Right ventricle myocardium inferior (tissue), 1 donor: ENCODE measurements at regions not wholly inside any gene's neighbourhood (a gene's known extent, or its start where the extent isn't known, plus 50 kb on each side); places are given as distances from the start of the nearest gene placed in this dataset.

Experiments used
- ATAC-seq: fragments of 200-7000 bp; cut with Tn5 transposase; one replicate; pipeline ENCODE4 v1.9.1; 2020; ENCODE audit warnings: mild to moderate bottlenecking, moderate library complexity
- DNase-seq: peaks from one replicate; pipeline ENCODE4 v3.0.0; 2021; ENCODE audit errors: missing footprints
- intact Hi-C: fragments of 100-400 bp; cut with DNase I; formaldehyde crosslinking; loops from one replicate; pipeline ENCODE4 v1.11.0; 2022
- donor health status: DM: no; HTN: yes; CAD: no; lungs with severe emphysema.

DNA sequence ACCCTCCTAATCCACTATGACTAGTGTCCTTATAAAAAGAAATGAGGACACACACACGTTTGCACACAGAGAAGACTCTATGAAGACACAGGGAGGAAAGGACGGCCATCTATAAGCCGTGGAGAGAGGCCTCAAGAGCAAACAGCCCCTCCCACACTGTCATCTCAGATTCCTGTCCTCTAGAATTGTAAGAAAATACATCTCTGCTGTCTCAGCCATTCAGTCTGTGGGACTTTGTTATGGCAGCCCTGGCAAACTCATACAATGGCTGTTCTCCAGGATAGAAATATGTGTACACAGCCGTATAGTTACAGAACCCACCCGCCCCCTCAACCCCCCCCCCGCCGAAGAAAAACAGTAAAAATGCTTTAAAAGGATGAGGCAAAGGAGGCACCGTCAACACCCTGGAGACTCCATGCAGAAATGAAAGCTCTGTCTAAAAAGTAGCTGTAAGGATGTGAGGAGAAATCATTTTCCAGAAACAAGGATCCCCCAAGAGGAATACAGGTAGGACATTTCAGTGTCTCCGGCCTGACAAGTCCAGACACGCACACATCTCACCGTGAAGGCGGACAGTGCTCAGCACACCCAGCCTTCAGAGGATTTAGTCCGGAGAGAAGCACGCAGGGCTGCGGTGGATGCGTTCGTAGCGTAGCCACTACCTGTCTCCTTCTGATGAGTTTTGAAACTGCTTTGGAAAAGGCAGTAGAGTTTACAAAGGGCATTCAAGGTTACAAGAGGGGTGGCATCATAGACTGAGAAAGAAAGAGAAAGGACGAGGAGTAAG is 110.8 kb upstream of the ERCC6L2 start:
- intact Hi-C loops: no loop called here
- DNase-seq (no peak), ATAC-seq (no peak)

DNA sequence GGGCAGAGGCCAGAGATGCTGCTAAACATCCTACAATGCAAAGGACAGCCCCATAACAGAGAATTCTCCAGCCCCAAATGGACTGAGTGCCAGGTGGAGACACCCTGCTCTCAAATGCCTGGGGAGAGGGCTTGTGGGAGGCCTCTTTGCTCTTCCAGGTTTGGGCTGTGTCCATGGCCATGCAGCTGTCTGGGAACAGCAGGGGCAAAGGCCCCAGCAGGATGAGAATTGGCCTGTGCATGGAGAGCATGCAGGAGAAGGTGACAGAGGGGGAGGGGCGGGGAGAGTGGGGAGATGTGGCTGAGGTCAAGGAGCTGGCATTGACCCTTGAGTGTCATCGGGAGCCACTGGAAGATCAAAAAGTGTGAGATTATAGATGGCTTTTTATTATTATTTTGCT is 111.5 kb upstream of the ERCC6L2 start:
- intact Hi-C loops: no loop called here
- ATAC-seq (no peak), DNase-seq (no peak)

DNA sequence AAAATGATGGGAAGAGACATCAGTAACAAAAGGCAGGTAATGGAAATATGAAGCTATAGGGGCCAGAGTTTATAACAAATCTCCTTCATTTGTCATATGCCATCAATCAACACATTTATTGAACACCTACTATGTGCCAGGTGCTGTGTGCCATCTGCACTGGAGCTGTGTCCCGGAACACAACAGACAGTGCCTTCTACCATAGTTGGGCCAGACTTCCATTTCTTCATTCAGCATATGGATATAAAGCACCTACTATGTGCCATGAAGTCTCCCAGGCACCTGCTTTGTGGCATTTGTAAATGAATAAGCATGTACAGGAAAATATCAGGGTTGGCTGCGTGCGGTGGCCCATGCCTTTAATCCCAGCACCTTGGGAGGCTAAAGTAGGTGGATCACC is 112.5 kb upstream of the ERCC6L2 start:
- ATAC-seq (no peak), DNase-seq (no peak)
- intact Hi-C loops: no loop called here

DNA sequence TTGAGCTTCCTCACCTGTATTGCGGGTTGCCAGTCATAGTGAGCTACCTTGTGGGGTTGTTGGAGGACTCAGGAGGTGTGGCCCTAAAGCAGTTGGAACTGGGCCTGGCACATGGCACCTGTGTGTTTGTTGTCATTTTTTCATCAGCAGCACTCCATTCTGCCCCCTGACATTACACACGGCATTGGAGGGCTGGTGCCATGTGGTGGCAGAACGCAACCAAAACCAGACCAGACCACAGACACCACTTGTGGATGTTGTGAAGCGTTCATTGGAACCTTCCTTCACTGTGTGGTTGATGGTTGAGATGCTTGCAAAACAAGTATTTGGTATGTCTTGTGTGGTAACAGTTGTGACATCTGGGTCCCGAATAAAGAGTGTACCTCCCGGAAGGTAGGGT is 113.2 kb upstream of the ERCC6L2 start:
- ATAC-seq (no peak), DNase-seq (no peak)
- intact Hi-C loops: no loop called here

DNA sequence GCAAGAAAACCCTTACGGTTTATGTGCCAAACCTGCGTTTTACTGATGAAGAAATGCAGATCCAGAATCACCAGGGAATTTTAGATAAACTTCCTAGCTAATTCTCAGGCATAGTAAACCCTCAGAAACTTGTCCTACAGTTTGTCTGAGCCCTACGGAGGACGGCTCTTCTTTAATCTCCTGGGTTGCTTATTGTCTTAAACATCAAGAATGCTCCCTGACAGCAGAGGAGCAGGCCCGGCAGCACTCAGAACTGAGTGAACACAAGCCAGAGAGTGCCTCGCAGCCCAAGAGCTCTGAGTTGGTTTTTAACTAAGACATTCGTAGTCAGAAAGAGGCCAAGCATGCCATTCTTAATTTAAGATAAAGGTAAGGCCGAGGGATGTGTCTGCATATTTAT is 114.7 kb upstream of the ERCC6L2 start:
- DNase-seq (no peak), ATAC-seq (no peak)
- intact Hi-C loops: no loop called here

DNA sequence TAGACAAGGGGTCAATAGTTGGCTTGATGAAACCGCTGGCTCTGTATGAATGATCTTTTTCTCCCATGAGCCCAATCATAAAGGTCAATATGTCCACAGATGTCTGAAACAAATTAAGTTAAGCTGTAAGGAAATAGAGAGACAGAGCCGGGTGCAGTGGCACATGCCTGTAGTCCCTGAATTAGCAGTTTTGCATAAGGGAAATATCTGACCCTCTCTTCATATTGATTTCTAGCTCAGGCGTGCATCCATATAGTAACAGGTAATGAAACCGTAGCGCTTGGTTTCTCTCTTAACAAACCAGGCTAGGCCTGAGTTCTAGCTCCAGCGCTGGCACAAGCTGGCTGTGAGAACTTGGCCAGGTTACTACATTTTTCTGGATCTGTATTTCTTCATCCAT is 118.1 kb upstream of the ERCC6L2 start:
- intact Hi-C loops: no loop called here
- ATAC-seq: no peak
- no peak for DNase-seq

DNA sequence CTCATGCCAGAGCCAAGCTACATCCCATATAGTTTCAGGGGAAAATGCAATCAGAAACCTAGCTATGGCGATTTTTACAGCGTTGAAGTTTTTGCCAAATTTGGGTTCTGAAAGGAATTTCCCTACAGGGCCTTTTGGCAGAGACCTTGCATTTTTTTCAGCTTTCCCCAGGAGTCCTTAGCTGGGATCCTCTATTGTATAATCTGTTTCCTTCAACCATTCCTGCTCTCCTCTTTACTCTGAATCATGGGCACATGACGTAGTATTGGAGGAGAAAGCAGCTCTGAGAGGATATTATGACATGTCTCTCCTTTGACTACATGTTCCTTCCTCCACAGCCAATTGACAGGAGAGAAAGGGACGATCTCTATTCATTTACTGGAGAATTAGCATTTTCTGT is 118.5 kb upstream of the ERCC6L2 start:
- intact Hi-C loops: no loop called here
- DNase-seq (no peak), ATAC-seq (peak; percentile 81)

DNA sequence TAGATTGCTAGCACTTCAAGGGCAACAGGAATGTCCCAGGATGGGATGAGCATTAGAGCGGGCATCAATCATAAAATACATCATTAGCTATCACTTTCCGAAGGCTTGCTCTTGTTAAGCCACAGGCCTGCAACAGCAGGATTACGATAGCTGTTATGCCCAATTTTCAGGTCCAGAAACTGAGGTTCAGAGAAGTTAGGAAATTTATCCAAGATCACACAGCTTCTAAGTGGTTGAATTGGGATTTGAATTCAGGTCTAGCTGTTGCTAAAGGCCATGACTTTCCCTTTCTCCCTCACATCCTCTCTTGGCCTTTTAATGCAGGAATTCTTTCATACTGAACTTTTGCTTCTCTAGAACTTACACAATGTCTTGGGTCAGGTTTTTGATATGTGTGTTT is 119.4 kb upstream of the ERCC6L2 start:
- ATAC-seq: no peak
- intact Hi-C loops: no loop called here
- no peak for DNase-seq

DNA sequence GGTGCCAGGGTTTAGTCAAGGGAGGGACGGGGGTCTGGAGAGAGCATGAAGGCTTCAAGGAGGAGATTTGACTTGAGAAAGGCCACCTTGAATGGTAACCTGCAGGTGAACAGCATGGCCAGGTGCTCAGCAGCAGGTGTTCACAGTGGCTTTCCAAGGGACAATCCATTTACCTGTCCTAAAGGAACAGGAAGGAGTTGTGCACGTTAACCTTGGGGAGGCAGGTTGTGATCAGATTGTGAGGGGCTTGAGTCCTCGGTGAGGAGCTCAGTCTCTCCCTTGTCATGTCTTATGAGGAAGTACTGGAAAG is 120.1 kb upstream of the ERCC6L2 start:
- DNase-seq: no peak
- intact Hi-C loops: no loop called here
- no peak for ATAC-seq

DNA sequence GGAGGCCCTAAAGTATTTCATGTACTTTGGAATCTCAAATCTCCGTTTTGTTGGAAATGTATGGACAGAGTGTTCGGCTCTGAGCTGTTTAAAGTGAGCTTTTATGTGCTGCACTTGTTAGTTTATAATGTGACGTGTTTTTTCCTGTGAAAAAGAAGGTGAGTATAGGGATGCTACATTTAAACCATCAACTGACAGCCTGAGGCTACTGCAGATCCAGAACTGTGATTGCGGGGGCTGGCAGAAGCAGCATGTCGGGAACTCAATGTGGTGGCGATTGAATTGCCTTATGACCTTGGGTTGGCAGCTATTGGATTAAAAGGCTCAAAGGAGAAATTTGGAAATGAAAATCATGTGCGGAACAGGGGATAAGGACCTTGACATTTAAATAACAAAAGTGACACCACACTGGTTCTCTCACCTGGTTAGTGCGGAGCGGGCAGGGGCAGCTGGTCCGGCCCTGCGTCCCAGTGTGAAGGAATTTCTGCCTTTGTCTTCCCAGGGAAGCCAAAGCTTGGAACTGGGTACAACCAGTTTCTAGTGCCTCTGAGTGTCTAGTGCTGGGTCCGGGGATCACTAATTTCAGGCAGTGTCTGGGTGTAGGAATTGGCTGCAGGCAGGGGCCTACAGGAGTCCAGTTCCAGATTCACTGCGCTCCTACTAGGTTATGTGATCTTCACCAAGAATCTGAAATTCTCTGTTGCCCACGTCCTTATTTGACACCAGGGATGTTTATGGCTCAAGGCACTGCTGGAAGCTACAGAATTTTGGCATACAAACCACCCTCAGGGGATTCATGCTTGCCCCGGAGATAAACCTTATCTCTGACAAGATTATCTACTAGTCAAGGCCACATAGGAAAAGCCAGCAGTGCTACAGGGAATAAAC is 120.7 kb upstream of the ERCC6L2 start:
- ATAC-seq (no peak), DNase-seq (no peak)
- intact Hi-C loops: no loop called here

DNA sequence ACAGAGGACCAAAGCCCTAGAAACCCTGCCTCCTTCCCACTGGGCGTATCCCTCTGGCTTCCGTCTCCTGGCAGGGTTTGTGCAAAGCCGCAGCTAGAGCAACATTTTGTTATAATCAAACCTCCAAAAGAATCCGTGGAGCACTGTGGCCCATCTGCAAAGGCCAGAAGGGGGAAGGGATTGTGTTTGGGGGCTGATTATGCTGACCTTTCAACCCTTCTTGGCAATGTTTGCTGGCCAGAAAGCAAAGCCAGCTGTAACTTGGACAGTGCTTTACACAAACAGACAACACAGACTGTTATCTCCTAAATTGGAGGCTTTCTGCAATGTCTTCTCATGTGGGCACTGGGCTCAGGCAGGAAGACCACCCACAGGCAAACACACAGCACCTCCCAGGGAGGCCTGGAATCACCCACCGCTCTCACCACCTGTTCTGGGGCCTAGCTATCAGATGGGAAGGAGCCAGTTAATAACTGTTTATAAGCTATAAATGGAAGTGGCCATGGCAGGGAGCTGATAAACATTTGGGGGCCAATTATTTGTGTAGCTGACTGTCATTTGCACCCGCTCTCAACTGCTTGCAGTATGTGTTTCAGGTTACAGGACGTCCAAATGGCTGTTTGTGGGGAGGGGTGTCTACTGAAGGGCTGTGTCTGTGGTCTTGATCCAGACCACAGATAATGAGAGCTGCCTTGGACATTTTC is 121.6 kb upstream of the ERCC6L2 start:
- DNase-seq: no peak
- intact Hi-C loops: no loop called here
- ATAC-seq: peak; percentile 88

DNA sequence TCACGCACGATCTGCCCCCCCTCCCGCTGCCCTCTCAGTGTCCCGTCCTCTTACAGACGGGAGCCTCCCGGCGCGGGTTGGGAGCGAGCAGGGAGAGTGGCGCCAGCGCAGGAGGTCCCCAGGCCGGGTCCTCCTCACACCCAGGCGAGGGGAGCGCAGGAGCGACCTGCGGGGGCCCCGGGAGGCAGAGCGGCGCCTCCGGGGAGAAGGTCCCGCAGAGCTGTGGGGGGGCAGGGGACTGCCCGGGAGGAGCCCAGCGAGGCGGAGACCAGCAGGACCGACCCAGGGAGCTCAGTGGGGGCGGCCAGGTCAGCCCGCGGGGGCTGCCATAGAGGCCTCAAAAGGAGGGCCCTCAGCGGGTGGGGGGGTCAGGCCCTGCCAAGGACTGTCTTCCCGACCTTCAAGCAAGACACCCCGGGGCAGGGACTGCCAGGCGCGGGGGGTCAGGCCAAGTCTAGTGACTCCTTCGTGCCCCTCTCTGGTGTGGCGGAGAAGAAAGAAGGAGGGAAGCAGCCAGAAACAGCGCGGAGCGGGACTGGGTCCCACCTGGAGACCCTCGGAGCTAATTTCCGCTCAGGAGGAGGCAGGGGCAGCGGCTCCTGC is 123.3 kb upstream of the ERCC6L2 start:
- intact Hi-C loops: no loop called here
- ATAC-seq (no peak), DNase-seq (no peak)

DNA sequence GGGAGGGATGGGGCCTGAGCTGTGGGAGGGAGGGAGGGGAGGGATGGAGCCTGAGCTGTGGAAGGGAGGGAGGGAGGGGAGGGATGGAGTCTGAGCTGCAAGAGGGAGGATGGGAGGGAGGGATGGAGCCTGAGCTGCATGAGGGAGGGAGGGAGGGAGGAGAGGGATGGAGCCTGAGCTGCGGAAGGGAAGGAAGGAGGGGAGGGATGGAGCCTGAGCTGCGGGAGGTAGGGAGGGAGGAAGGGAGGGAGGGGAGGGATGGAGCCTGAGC is 124.0 kb upstream of the ERCC6L2 start:
- intact Hi-C loops: no loop called here
- DNase-seq: no peak
- no peak for ATAC-seq

DNA sequence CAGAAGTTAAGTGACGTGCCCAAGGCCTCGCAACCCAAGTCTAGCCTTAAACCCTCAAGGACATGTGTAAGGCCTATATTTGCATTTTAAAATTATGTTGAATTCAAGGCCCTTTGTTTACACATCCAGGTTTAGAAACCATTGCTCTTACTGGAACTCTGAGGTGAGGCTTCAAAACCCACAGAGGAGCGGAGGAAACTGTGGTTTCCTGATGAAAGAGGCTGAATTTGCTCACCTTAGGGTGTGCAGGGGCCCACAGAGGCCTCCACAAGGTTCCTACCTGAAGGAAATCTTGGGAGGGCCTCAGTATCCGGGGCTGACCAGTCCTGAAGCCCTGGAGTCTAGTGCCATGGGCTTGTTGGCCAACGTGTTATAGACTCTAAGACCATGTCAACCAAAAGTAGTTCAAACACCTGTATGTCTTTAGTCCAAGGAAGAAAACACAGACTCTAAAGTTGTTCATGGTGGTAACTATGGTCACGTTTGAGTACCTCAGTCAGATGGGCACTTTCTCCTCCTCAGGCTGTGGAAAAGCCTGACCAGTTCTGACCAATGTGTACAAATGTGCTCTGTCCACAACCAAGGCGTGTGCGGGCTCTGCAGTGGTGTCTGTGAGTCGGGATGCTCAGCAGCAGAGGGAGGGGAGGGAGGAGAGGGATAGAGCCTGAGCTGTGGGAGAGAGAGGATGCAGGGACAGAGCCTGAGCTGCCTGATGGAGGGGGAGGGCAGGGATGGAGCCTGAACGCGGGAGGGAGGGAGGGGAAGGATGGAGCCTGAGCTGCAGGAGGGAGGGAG is 124.6 kb upstream of the ERCC6L2 start:
- intact Hi-C loops: no loop called here
- ATAC-seq (no peak), DNase-seq (no peak)

DNA sequence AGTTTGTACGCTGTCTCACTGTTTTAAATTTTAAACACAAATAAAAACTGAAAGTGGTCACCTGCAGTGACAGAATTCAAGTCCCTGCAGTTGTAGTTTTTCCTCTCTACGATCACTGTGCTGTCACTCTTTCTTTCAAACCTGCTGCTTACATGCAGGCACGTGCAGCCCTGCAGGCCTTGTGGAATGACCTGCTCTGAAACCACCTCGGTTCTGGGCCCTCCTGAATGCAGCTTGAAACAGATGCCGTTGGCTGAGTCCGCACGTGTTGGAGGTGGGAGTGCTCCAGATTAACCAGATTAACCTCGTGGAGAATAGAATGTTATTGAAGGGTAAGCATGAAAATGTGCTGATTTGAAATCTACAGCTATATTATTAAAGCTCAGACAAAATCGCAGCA is 126.0 kb upstream of the ERCC6L2 start:
- no peak for ATAC-seq
- intact Hi-C loops: no loop called here
- no peak for DNase-seq

DNA sequence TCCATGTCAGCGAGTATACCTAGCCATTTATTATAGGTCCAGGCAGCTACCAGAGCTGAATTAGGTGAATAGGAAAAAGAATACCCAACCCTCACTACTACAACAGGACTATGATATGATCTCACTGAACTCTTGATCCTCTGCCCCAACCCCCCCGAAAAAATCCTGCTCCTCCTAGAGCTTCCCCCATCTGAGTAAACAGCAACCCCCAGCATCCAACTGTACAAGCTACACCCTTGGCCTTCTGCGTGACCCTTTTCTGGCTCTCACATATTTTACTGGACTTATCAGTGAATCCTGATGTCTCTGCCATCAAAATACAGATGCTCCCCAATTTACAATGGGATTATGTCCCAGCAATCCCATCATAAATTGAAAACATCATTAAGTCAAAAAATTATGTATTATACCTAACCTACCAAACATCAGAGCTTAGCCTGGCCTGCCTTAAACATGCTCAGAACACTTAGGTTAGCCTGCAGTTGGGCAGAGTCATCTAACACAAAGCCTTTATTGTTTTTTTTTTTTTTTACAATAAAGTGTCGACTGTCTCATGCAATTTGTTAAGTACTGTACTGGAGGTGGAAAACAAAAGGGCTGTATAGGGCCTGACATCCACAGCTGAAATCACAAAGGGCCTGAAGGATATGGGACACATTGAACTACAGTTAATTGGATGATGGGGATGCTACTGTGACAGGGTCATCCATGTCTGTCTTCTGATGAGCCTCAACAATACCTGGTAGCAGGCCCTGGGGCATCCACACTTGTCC is 128.9 kb upstream of the ERCC6L2 start:
- no peak for ATAC-seq
- DNase-seq: no peak
- intact Hi-C loops: no loop called here

DNA sequence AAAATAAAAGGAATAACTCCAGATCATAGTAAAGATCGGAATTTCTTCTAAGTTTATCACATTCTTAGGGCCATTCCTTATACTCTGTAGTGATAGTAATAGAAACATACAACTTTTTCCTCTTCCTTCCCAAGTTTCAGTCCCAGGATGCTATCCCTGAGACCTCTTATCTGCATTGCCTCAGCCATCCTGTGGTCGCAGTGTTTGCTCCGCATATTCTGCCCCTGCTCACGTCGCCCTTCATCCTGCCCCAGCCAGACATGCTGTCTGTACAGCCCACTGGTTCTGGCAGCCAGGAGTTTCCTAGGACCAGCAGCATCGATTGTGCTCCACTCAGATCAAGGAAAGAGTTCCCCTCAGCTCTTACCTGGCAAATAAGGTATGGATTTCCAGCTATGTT is 132.7 kb upstream of the ERCC6L2 start:
- intact Hi-C loops: no loop called here
- DNase-seq (no peak), ATAC-seq (no peak)

DNA sequence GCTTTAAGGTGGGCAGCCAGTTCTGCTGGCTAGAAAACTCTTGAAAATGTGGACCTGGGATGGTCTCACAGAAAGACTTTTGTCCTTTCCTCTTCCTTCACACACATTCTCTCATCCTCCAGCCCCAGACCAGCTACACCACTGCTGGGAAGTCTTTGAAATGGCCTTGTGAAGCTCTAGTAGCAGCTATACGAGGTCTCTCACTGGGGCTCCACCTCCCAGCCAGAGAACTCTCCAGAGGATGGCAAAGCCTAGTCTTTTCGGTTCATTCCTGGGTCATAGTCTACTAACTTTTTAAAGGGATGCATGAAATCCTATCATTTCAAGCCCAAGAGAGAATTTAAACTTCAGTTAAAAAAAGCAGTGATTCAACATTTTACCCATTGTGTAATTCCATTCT is 133.9 kb upstream of the ERCC6L2 start:
- no peak for DNase-seq
- intact Hi-C loops: no loop called here
- ATAC-seq: no peak
